HEK293 (cell line): ENCODE measurements at regions not wholly inside any gene's neighbourhood (a gene's known extent, or its start where the extent isn't known, plus 50 kb on each side); places are given as distances from the start of the nearest gene placed in this dataset.

ENCODE experiments used
- CTCF ChIA-PET: fragments of 350-600 bp; formaldehyde crosslinking; extraction: SDS; loops from one replicate; lab custom pipeline; 2021; ENCODE audit warnings: antibody characterized with exemption; lab: Yijun Ruan, JAX
- POLR2A ChIA-PET: fragments of 300-600 bp; formaldehyde crosslinking; extraction: SDS; loops from one replicate; lab custom pipeline; 2020; ENCODE audit warnings: antibody characterized with exemption, inconsistent platforms; lab: Yijun Ruan, JAX
- H3K27ac ChIP-seq: fragments of 200-500 bp; sonication (Bioruptor generic); 2 replicates; pipeline ENCODE4 v1.5.1; 2014; ENCODE audit warnings: low read depth, low read length, control low read depth, inconsistent platforms; ENCODE audit errors: extremely low read depth
- H3K36me3 ChIP-seq, 2 experiments: fragments of 200-500 bp in 1 of 2; sonication (Bioruptor generic) in 1 of 2; 1 replicate in 1 of 2; 2 replicates in 1 of 2; pipeline ENCODE4 v1.5.1; 2014 to 2017; ENCODE audit warnings: inconsistent platforms in 2 of 2, low read length in 2 of 2; ENCODE audit not compliant: control insufficient read depth in 2 of 2, insufficient read depth in 1 of 2
- H3K4me1 ChIP-seq: fragments of 200-500 bp; sonication (Bioruptor generic); 2 replicates; pipeline ENCODE4 v1.5.1; 2014; ENCODE audit warnings: mild to moderate bottlenecking, low read length, inconsistent platforms; ENCODE audit not compliant: control insufficient read depth, insufficient read depth
- H3K4me3 ChIP-seq: 2 replicates; pipeline ENCODE4 v1.5.1; 2011; ENCODE audit warnings: low read depth, mild to moderate bottlenecking, control low read depth, low read length, moderate library complexity
- H3K9me3 ChIP-seq: fragments of 200-500 bp; sonication (Bioruptor generic); 2 replicates; pipeline ENCODE4 v1.5.1; 2014; ENCODE audit warnings: low read depth, low read length, inconsistent platforms; ENCODE audit not compliant: control insufficient read depth, insufficient read depth
- GFI1B ChIP-seq: fragments of 450-650 bp; formaldehyde crosslinking; IDR thresholded peaks from 2 replicates; pipeline ENCODE4 v1.5.1; 2016; ENCODE audit warnings: missing biosample characterization, missing genetic modification characterization
- KLF7 ChIP-seq: fragments of 450-650 bp; formaldehyde crosslinking; IDR thresholded peaks from 2 replicates; pipeline ENCODE4 v1.5.1; 2016; ENCODE audit warnings: missing biosample characterization, missing genetic modification characterization, borderline replicate concordance
- SCRT1 ChIP-seq: fragments of 450-650 bp; formaldehyde crosslinking; IDR thresholded peaks from 2 replicates; pipeline ENCODE4 v1.5.1; 2016; ENCODE audit warnings: missing biosample characterization, missing genetic modification characterization, borderline replicate concordance
- ZBTB8A ChIP-seq: fragments of 450-650 bp; formaldehyde crosslinking; IDR thresholded peaks from 2 replicates; pipeline ENCODE4 v1.5.1; 2016; ENCODE audit warnings: missing biosample characterization, missing genetic modification characterization
- ZNF10 ChIP-seq: fragments of 450-650 bp; formaldehyde crosslinking; IDR thresholded peaks from 2 replicates; pipeline ENCODE4 v1.5.1; 2017; ENCODE audit warnings: missing biosample characterization, missing genetic modification characterization
- ZNF19 ChIP-seq: fragments of 450-650 bp; formaldehyde crosslinking; IDR thresholded peaks from 2 replicates; pipeline ENCODE4; 2016; ENCODE audit warnings: missing biosample characterization, missing genetic modification characterization, low read depth
- ZNF37A ChIP-seq: fragments of 450-650 bp; IDR thresholded peaks from 2 replicates; pipeline ENCODE4 v1.5.1; 2018; ENCODE audit warnings: missing biosample characterization, missing genetic modification characterization
- ZNF510 ChIP-seq: fragments of 450-650 bp; formaldehyde crosslinking; IDR thresholded peaks from 2 replicates; pipeline ENCODE4 v1.5.1; 2018; ENCODE audit warnings: mild to moderate bottlenecking, missing genetic modification characterization, missing biosample characterization; ENCODE audit not compliant: insufficient replicate concordance
- ZNF548 ChIP-seq: fragments of 450-650 bp; formaldehyde crosslinking; IDR thresholded peaks from 2 replicates; pipeline ENCODE4 v1.5.1; 2016; ENCODE audit warnings: missing biosample characterization, missing genetic modification characterization
- ZNF610 ChIP-seq: fragments of 450-650 bp; formaldehyde crosslinking; IDR thresholded peaks from 2 replicates; pipeline ENCODE4 v1.5.1; 2016; ENCODE audit warnings: missing biosample characterization, missing genetic modification characterization, borderline replicate concordance
- ZNF664 ChIP-seq: fragments of 450-650 bp; formaldehyde crosslinking; IDR thresholded peaks from 2 replicates; pipeline ENCODE4 v1.5.1; 2016; ENCODE audit warnings: missing biosample characterization, missing genetic modification characterization
- ZNF670 ChIP-seq: fragments of 450-650 bp; formaldehyde crosslinking; IDR thresholded peaks from 2 replicates; pipeline ENCODE4 v1.5.1; 2016; ENCODE audit warnings: missing biosample characterization, missing genetic modification characterization, low read depth
- ZNF791 ChIP-seq: fragments of 450-650 bp; formaldehyde crosslinking; IDR thresholded peaks from 2 replicates; pipeline ENCODE4 v1.5.1; 2016; ENCODE audit warnings: missing biosample characterization, missing genetic modification characterization
- TF ChIP-seq, protein P1 (sequence below): fragments of 450-650 bp; formaldehyde crosslinking; IDR thresholded peaks from 2 replicates; pipeline ENCODE4 v1.5.1; 2016; ENCODE audit warnings: missing biosample characterization, missing genetic modification characterization

DNA sequence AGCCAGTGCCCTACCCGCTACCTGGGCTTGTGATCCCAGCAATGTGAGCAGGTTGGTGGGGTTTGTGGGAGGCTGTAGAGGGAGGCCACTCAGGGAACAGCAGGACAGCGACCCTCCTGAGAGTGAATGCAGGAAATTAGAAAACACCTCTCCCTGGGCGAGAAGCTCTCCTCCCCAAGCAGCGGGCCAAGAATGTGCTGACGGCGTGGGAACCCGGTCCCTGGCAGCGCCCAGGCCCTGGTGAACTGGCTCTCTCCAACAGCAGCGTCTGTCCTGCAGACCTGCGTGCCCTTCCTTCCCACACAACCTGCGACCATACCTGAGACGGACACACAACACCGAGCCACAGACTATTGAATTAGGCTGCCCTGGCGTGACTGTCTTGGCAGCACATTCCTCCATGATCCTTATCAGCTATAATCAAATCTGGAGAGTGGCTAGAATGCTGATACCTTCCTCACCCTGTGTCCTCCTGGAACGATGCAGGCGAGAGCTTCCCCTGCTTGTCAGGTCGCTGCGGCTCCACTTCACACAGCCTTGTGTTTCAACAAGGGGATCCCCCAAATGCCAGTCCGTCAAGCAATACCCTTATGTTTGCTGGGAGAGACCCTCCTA lies 114.8 kb upstream of the GSC start:
- no peak for TF ChIP-seq KLF7 (tag by site-specific recombination)
- no peak for TF ChIP-seq ZBTB8A (tag by site-specific recombination)
- no peak for TF ChIP-seq ZNF791
- TF ChIP-seq ZNF10 (tag by site-specific recombination): no peak
- TF ChIP-seq ZNF670 (tag by site-specific recombination): no peak
- TF ChIP-seq ZNF19 (tag by site-specific recombination): no peak
- Histone ChIP-seq H3K36me3 (no peaks in the 10 kb centered on the region), H3K9me3 (no peaks in the 10 kb centered on the region), H3K4me3 (no peak overlapping the region), H3K4me1 (no peaks in the 10 kb centered on the region), H3K27ac (no peak overlapping the region)
- ChIA-PET POLR2A (no interaction called here), CTCF (no interaction called here)

DNA sequence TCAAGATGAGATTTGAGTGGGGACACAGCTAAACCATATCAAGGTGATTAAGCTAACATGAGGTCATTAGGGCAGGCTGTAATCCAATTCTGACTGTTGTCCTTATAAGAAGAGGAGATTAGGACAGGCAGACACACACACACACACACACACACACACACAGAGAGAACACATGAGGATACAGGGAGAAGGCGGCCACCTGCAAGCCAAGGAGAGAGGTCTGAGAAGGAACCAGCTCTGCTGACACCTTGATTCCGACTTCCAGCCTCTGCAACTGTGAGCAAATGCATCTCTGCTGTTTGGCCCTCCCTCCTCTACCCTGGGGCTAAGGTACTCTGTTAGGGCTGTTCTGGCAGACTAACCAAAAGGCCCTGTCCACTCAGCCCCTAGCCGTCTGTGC lies 112.5 kb upstream of the GSC start:
- POLR2A ChIA-PET: no interaction called here
- CTCF ChIA-PET: no interaction called here
- Histone ChIP-seq H3K36me3 (no peaks in the 10 kb centered on the region), H3K27ac (no peak overlapping the region), H3K4me1 (no peaks in the 10 kb centered on the region), H3K9me3 (no peaks in the 10 kb centered on the region), H3K4me3 (no peak overlapping the region)
- no peak for TF ChIP-seq ZNF37A (tag by site-specific recombination)
- peak; percentile 92 for TF ChIP-seq ZNF548 (tag by site-specific recombination)
- TF ChIP-seq, all 188 proteins: peak for 1

DNA sequence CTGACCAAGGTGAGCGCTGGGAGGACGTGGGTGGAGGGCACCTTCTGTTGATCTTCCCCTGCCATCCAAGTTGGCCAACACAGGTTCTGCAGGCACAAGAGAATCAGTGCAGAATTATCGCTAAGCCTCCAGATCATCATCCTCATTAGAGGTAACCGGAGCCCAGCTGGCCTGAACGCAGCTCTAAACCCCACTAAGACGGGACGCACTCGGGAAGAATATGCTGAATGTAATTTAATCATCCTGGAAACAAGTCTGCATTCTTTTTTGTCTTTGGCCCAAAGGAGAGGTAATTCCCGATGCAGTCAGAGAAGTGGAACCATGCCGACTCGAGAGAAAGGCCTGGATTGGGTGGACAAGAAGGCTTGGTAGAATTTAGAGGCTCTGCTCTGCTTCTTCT lies 111.0 kb upstream of the GSC start:
- Histone ChIP-seq H3K4me1 (no peaks in the 10 kb centered on the region), H3K4me3 (no peak overlapping the region), H3K9me3 (no peaks in the 10 kb centered on the region), H3K36me3 (no peaks in the 10 kb centered on the region), H3K27ac (no peak overlapping the region)
- TF ChIP-seq SCRT1: no peak
- no peak for TF ChIP-seq GFI1B
- no peak for TF ChIP-seq ZNF510 (tag by site-specific recombination)
- TF ChIP-seq, protein P1, sequence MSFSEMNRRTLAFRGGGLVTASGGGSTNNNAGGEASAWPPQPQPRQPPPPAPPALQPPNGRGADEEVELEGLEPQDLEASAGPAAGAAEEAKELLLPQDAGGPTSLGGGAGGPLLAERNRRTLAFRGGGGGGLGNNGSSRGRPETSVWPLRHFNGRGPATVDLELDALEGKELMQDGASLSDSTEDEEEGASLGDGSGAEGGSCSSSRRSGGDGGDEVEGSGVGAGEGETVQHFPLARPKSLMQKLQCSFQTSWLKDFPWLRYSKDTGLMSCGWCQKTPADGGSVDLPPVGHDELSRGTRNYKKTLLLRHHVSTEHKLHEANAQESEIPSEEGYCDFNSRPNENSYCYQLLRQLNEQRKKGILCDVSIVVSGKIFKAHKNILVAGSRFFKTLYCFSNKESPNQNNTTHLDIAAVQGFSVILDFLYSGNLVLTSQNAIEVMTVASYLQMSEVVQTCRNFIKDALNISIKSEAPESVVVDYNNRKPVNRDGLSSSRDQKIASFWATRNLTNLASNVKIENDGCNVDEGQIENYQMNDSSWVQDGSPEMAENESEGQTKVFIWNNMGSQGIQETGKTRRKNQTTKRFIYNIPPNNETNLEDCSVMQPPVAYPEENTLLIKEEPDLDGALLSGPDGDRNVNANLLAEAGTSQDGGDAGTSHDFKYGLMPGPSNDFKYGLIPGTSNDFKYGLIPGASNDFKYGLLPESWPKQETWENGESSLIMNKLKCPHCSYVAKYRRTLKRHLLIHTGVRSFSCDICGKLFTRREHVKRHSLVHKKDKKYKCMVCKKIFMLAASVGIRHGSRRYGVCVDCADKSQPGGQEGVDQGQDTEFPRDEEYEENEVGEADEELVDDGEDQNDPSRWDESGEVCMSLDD (tag by site-specific recombination): no peak
- ChIA-PET CTCF (no interaction called here), POLR2A (no interaction called here)

DNA sequence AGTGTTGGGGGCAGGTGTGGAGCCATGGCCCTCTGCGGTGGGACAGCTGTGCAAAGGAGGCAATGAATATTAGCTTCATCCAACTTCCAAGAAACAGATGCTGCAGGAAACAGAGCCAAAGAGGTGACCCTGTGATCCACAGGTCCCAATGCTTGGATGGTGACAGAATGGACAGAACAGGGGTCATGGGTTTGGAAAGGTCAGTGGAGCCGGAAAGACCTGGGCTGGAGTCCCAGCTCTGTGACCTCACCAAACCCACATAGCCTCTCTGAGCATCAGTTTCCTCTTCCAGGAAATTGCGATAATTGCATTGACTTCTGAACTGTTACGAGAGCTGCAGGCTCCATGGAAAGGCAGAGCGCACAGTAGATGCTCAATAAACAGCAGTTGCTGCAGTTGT lies 110.2 kb upstream of the GSC start:
- ChIA-PET POLR2A (no interaction called here), CTCF (interaction anchor here (0.6 kb wide), 1 partner anchor 900 kb away, joined by 3 read pairs; no protein-coding TSS in a partner anchor)
- Histone ChIP-seq H3K4me3 (no peak overlapping the region), H3K27ac (no peak overlapping the region), H3K4me1 (no peaks in the 10 kb centered on the region), H3K9me3 (no peaks in the 10 kb centered on the region), H3K36me3 (no peaks in the 10 kb centered on the region)
- no peak for TF ChIP-seq ZNF610 (tag by site-specific recombination)
- TF ChIP-seq ZNF664 (tag by site-specific recombination): peak; percentile 14; the same call in 1 of the 2 replicates
